DMS53 treated with DMSO at 0.1 percent for 48 hours (cell line): ENCODE measurements at regions not wholly inside any gene's neighbourhood (a gene's known extent, or its start where the extent isn't known, plus 50 kb on each side); places are given as distances from the start of the nearest gene placed in this dataset.

ENCODE experiments used
- DNase-seq: peaks from one replicate; lab custom pipeline; 2025; ENCODE audit not compliant: unreplicated experiment; lab: John Stamatoyannopoulos, UW

- no peak for DNase-seq
These were observed 474.4 kb downstream of the SH2D1A start for GRCh38 chrX:124820738-124821137.

- peak; percentile 15 for DNase-seq
These were observed 481.0 kb downstream of the SH2D1A start for GRCh38 chrX:124827258-124827845.

GRCh38 chrX:124829930-124830329 lies 483.6 kb downstream of the SH2D1A start:
- no peak for DNase-seq

GRCh38 chrX:124836786-124837185 lies 482.9 kb upstream of the TEX13C start:
- DNase-seq, result no peak

- DNase-seq, result no peak
These were observed 477.5 kb upstream of the TEX13C start for GRCh38 chrX:124842205-124842604.

- DNase-seq, result no peak
These were observed 458.9 kb upstream of the TEX13C start for GRCh38 chrX:124860736-124861135.

GRCh38 chrX:124862301-124862700 lies 457.4 kb upstream of the TEX13C start:
- DNase-seq, result no peak

GRCh38 chrX:124863303-124863702 lies 456.4 kb upstream of the TEX13C start:
- DNase-seq, result no peak

- no peak for DNase-seq
These were observed 432.1 kb upstream of the TEX13C start for GRCh38 chrX:124887572-124887971.

GRCh38 chrX:124895947-124896346 lies 423.7 kb upstream of the TEX13C start:
- DNase-seq, result peak; percentile 1

GRCh38 chrX:124902953-124903352 lies 416.7 kb upstream of the TEX13C start:
- DNase-seq, result no peak

GRCh38 chrX:124910611-124911010 lies 409.1 kb upstream of the TEX13C start:
- no peak for DNase-seq

GRCh38 chrX:124917011-124917410 lies 402.7 kb upstream of the TEX13C start:
- DNase-seq, result no peak

- peak; percentile 60 for DNase-seq
These were observed 394.0 kb upstream of the TEX13C start for GRCh38 chrX:124925681-124926080.

GRCh38 chrX:124931241-124931640 lies 388.4 kb upstream of the TEX13C start:
- DNase-seq, result peak; percentile 54

- DNase-seq, result no peak
These were observed 387.7 kb upstream of the TEX13C start for GRCh38 chrX:124931958-124932357.

- no peak for DNase-seq
These were observed 381.0 kb upstream of the TEX13C start for GRCh38 chrX:124938715-124939114.

GRCh38 chrX:124940531-124940930 lies 379.1 kb upstream of the TEX13C start:
- no peak for DNase-seq

- no peak for DNase-seq
These were observed 365.3 kb upstream of the TEX13C start for GRCh38 chrX:124954402-124954801.

GRCh38 chrX:124960454-124960853 lies 359.2 kb upstream of the TEX13C start:
- DNase-seq, result no peak

GRCh38 chrX:124963717-124964116 lies 356.0 kb upstream of the TEX13C start, which contains the start of gene TENM1:
TSS of gene TENM1 (minus strand) at chrX:124963817.
- DNase-seq, result no peak

- DNase-seq, result no peak
These were observed 344.2 kb upstream of the TEX13C start for GRCh38 chrX:124975456-124975855.

- no peak for DNase-seq
These were observed 338.3 kb upstream of the TEX13C start for GRCh38 chrX:124981420-124981819.
